Spleen (tissue), 11 donors: ENCODE measurements at regions not wholly inside any gene's neighbourhood (a gene's known extent, or its start where the extent isn't known, plus 50 kb on each side); places are given as distances from the start of the nearest gene placed in this dataset.

Experiments used
- DNase-seq: peaks from one replicate; pipeline ENCODE4 v3.0.0-alpha.2; 2020
- H3K27ac ChIP-seq, 8 donors: fragments of 200-600 bp; sonication (generic) in 7 of 8; 1 replicate in 4 of 8; 2 replicates in 4 of 8; pipeline versions ENCODE4 v1.5.0 to v1.8.0; 2016 to 2021; ENCODE audit warnings: inconsistent platforms in 4 of 8, mild to moderate bottlenecking in 4 of 8, moderate library complexity in 1 of 8
- H3K27me3 ChIP-seq, 7 donors: fragments of 200-600 bp; sonication (generic) in 6 of 7; replicated peaks in 1 of 7; 1 replicate in 4 of 7; 2 replicates in 3 of 7; pipeline versions ENCODE4 v1.5.0 to v1.8.0; 2016 to 2021; ENCODE audit warnings: inconsistent platforms in 3 of 7, mild to moderate bottlenecking in 1 of 7
- H3K36me3 ChIP-seq, 6 donors: fragments of 200-600 bp; sonication (generic) in 5 of 6; 1 replicate in 4 of 6; 2 replicates in 2 of 6; pipeline versions ENCODE4 v1.5.0 to v1.8.0; 2016 to 2021; ENCODE audit warnings: inconsistent platforms in 2 of 6
- H3K4me1 ChIP-seq, 6 donors: fragments of 200-600 bp; sonication (generic) in 5 of 6; 1 replicate in 3 of 6; 2 replicates in 3 of 6; pipeline versions ENCODE4 v1.5.0 to v1.8.0; 2016 to 2021; ENCODE audit warnings: inconsistent platforms in 3 of 6
- H3K4me3 ChIP-seq, 8 donors: fragments of 200-600 bp; sonication (generic) in 7 of 8; 1 replicate in 4 of 8; 2 replicates in 4 of 8; pipeline versions ENCODE4 v1.5.0 to v1.8.0; 2016 to 2021; ENCODE audit warnings: inconsistent platforms in 4 of 8, mild to moderate bottlenecking in 4 of 8, moderate library complexity in 2 of 8
- H3K9me3 ChIP-seq, 8 donors: fragments of 200-600 bp; sonication (generic) in 7 of 8; 1 replicate in 4 of 8; 2 replicates in 4 of 8; pipeline versions ENCODE4 v1.5.0 to v1.8.0; 2016 to 2021; ENCODE audit warnings: inconsistent platforms in 4 of 8
- POLR2A ChIP-seq, 3 donors: fragments of 450-650 bp; IDR thresholded peaks; one replicate each; pipeline ENCODE4 v1.5.1; 2017; ENCODE audit warnings: antibody characterized with exemption in 3 of 3, mild to moderate bottlenecking in 1 of 3
- POLR2AphosphoS5 ChIP-seq, 3 donors: sonication (generic); formaldehyde crosslinking; IDR thresholded peaks; one replicate each; pipeline ENCODE4 v1.5.1; 2017; ENCODE audit warnings: antibody characterized with exemption in 3 of 3
- WGBS, 5 donors: extraction: QIAGEN DNeasy Blood & Tissue Kit in 3 of 5; methylation state at CpG; one replicate each; pipeline versions ENCODE4 v1.1.5 to v1.1.7; 2013 to 2018; 5-methylcytosine and 5-hydroxymethylcytosine counted together
- intact Hi-C: fragments of 100-400 bp; cut with DNase I; formaldehyde crosslinking; loops from one replicate; pipeline ENCODE4 v1.15.0; 2023; ENCODE audit warnings: low total_unique reads
- small RNA-seq, 4 donors: library from RNA; depleted of rRNA; stranded (forward); fragments of <200 nt; gene quantifications; one replicate each; pipeline ENCODE3, GENCODE V24; 2016
- TF ChIP-seq, protein P1 (sequence below), 11 experiments: fragments of 200-600 bp in 7 of 11; fragments of 450-650 bp in 4 of 11; sonication (generic) in 4 of 11; IDR thresholded peaks in 8 of 11; conservative IDR thresholded peaks in 3 of 11; 1 replicate in 7 of 11; 2 replicates in 4 of 11; pipeline versions ENCODE4 v1.4.0 to v1.8.0; 2016 to 2021; ENCODE audit warnings: antibody characterized with exemption in 11 of 11, inconsistent platforms in 4 of 11, mild to moderate bottlenecking in 1 of 11
- donor health status: healthy with polysubstance abuse.
- donor health status: DM: no; HTN: no; CAD: no; lungs with moderate emphysema.
- donor health status: DM: no; HTN: no; CAD: no.
- donor health status: Bipolar disorder and iron deficiency.
- donor health status: healthy.
- donor health status: DM: no; HTN: no; CAD: no.
- donor health status: DM: yes; HTN: yes; CAD: no.

DNA sequence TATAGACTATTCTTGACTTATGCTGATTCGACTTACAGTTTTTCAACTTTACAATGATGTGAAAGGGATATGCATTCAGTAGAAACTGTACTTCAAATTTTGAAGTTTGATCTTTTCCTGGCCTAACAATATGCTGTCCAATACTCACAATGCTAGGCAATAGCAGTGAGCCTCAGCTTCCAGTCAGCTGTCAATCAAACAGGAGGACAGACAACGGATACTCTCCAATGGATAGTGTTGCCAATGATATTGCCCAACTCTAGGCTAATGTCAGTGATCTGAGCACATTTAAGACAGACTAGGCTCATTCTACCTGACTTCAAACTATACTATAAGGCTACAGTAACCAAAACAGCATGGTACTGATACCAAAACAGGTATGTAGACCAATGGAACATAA, 55.0 kb upstream of the ZNF280D start:
- Histone ChIP-seq H3K9me3 (peaks cover 0 to 27% (median 13%) of the 10 kb centered on the region in 8 donors), H3K36me3 (no peaks in the 10 kb centered on the region), H3K27ac (no peak overlapping the region), H3K27me3 (no peaks in the 10 kb centered on the region), H3K4me1 (no peaks in the 10 kb centered on the region), H3K4me3 (no peak overlapping the region)
- intact Hi-C loops: no loop called here
- no peak for DNase-seq
- TF ChIP-seq, protein P1, sequence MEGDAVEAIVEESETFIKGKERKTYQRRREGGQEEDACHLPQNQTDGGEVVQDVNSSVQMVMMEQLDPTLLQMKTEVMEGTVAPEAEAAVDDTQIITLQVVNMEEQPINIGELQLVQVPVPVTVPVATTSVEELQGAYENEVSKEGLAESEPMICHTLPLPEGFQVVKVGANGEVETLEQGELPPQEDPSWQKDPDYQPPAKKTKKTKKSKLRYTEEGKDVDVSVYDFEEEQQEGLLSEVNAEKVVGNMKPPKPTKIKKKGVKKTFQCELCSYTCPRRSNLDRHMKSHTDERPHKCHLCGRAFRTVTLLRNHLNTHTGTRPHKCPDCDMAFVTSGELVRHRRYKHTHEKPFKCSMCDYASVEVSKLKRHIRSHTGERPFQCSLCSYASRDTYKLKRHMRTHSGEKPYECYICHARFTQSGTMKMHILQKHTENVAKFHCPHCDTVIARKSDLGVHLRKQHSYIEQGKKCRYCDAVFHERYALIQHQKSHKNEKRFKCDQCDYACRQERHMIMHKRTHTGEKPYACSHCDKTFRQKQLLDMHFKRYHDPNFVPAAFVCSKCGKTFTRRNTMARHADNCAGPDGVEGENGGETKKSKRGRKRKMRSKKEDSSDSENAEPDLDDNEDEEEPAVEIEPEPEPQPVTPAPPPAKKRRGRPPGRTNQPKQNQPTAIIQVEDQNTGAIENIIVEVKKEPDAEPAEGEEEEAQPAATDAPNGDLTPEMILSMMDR (IDR thresholded peaks at IDR 0.05 in 8 of 11, conservative IDR thresholded peaks at IDR 0.05 in 3 of 11): no peak
- no peak for TF ChIP-seq POLR2A (IDR thresholded peaks at IDR 0.05)
- TF ChIP-seq POLR2AphosphoS5 (IDR thresholded peaks at IDR 0.05): no peak
- WGBS, 5 donors: 79 to 100% (median 96%) methylated on average over 2 of the region's 2 CpGs

DNA sequence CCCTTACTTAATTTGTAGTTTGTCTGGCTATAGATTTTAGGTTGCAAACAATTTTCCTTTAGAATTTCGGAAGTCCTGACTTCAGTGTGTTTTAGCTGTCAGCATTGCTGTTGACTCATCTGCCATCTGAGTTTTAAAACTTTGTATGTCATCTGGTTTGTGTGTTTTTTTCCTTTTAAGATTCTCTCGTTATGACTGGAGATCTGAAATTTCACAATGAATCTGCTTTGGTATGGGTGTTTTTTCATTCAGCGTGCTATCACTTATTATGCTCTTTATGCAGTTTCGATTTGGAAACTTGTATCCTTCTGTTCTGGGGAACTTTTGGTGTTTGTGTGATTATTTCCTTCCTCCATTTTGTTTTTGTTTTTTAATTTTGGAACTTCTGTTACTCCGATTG, 53.7 kb upstream of the ZNF280D start:
- peaks cover 0 to 14% (median 6%) of the 10 kb centered on the region in 8 donors for H3K9me3 ChIP-seq
- H3K27me3 ChIP-seq: no peaks in the 10 kb centered on the region
- H3K4me1 ChIP-seq: no peaks in the 10 kb centered on the region
- H3K27ac ChIP-seq: no peak overlapping the region
- DNase-seq: no peak
- intact Hi-C loops: no loop called here
- WGBS, 5 donors: 63 to 84% (median 69%) methylated on average over 5 of the region's 5 CpGs
- TF ChIP-seq POLR2AphosphoS5 (IDR thresholded peaks at IDR 0.05) (no peak), POLR2A (IDR thresholded peaks at IDR 0.05) (no peak)
- no peak overlapping the region for H3K4me3 ChIP-seq
- H3K36me3 ChIP-seq: no peaks in the 10 kb centered on the region

DNA sequence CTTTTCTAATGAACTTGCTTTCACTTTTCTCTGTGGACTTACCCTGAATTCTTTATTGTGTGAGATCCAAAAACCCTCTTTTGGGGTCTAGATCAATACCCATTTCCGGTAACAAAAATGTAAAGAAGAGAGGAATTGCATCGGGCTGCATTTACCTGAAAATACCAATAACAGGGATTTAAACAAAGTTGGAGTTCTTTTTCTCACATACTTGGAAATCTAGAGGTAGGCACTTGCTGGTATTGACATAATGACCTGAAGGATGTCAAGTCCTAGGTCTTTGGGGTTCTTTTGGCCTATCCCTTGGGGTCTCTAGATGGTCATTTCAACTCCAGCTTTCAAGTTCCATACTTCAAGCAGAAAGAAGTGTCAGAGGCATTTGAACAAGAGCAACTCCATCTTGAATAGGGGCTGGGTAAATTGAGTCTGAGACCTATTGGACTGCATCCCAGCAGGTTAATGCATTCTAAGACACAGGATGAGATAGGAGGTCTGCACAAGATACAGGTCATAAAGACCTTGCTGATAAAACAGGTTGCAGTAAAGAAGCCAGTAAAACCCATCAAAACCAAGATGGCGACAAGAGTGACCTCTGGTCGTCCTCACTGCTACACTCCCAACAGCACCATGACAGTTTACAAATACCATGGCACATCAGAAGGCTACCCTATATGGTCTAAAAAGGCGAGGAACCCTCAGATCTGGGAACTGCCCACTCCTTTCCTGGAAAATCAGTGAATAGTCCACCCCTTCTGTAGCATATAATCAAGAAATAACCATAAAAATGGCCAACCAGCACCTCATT, 50.8 kb upstream of the ZNF280D start:
- DNase-seq: no peak
- no peaks in the 10 kb centered on the region for H3K4me1 ChIP-seq
- peaks cover 0 to 7% (median 0%) of the 10 kb centered on the region in 8 donors for H3K9me3 ChIP-seq
- H3K4me3 ChIP-seq: no peak overlapping the region
- no peaks in the 10 kb centered on the region for H3K36me3 ChIP-seq
- TF ChIP-seq, protein P1 (IDR thresholded peaks at IDR 0.05 in 8 of 11, conservative IDR thresholded peaks at IDR 0.05 in 3 of 11): no peak
- no peak overlapping the region for H3K27ac ChIP-seq
- no peaks in the 10 kb centered on the region for H3K27me3 ChIP-seq
- WGBS, 5 donors: 93 to 96% (median 93%) methylated on average over 5 of the region's 5 CpGs
- intact Hi-C loops: no loop called here

DNA sequence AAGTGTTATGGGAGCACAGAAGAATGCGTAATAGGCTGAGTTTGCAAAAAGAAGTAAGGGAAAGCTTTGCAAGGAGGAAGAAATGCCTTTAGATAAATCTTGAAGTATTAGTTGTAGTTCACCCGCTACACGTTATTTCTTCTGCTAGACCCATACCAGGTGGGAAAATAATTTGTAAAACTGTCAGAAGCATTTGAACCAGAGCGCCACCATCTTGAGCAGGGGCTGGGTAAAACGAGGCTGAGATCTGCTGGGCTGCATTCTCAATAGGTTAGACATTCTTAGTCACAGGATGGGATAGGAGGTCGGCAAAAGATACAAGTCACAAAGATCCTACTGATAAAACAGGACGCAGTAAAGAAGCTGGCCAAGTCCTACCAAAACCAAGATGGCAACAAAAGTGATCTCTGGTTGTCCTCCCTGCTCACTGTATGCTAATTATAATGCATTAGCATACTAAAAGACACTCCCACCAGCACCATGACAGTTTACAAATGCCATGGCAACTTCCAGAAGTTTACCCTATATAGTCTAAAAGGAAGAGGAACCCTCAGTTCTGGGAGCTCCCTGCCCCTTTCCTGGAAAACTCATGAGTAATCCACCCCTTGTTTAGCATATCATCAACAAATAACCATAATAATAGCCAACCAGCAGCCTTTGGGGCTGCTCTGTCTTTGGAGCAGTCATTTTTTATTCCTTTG, 50.0 kb upstream of the ZNF280D start:
- intact Hi-C loops: no loop called here
- no peak overlapping the region for H3K4me3 ChIP-seq
- H3K27me3 ChIP-seq: no peaks in the 10 kb centered on the region
- H3K27ac ChIP-seq: no peak overlapping the region
- no peaks in the 10 kb centered on the region for H3K36me3 ChIP-seq
- no peak for DNase-seq
- no peaks in the 10 kb centered on the region for H3K4me1 ChIP-seq
- TF ChIP-seq POLR2A (IDR thresholded peaks at IDR 0.05) (no peak), POLR2AphosphoS5 (IDR thresholded peaks at IDR 0.05) (no peak)
- TF ChIP-seq, protein P1 (IDR thresholded peaks at IDR 0.05 in 8 of 11, conservative IDR thresholded peaks at IDR 0.05 in 3 of 11): no peak
- WGBS, 5 donors: 90 to 97% (median 94%) methylated on average over 7 of the region's 7 CpGs
- H3K9me3 ChIP-seq: peaks cover 0 to under 1% (median 0%) of the 10 kb centered on the region in 8 donors

Small RNAs in the stretch of these regions (small RNA-seq; reads per million reads assigned to genes)
- gene AC090517.1 (0 reads per million in 4 donors), gene AC090517.3 (0 reads per million in 4 donors)
